Kidney capillary endothelial cell (primary cell): ENCODE measurements at regions not wholly inside any gene's neighbourhood (a gene's known extent, or its start where the extent isn't known, plus 50 kb on each side); places are given as distances from the start of the nearest gene placed in this dataset.
"Not testable (repeated sequence)": the region's sequence is repeated elsewhere in the genome, so short reads cannot be mapped to it uniquely, and the experiment has no call there.

Experiments used
- DNase-seq: peaks from one replicate; pipeline ENCODE4 v3.0.0-alpha.2; 2018; ENCODE audit warnings: low spot score

- no peak for DNase-seq
Observed at GRCh38 chr11:23764286-23764685, 732.6 kb upstream of the LUZP2 start.

GRCh38 chr11:23765682-23766252 is 731.1 kb upstream of the LUZP2 start:
- DNase-seq = no peak

- DNase-seq = no peak
Observed at GRCh38 chr11:23767576-23767975, 729.3 kb upstream of the LUZP2 start.

- DNase-seq = peak; percentile 1
Observed at GRCh38 chr11:23769214-23769613, 727.6 kb upstream of the LUZP2 start.

GRCh38 chr11:23772081-23772480 is 724.8 kb upstream of the LUZP2 start:
- DNase-seq = no peak

- DNase-seq = no peak
Observed at GRCh38 chr11:23778971-23779370, 717.9 kb upstream of the LUZP2 start.

GRCh38 chr11:23780231-23780630 is 716.6 kb upstream of the LUZP2 start:
- no peak for DNase-seq

GRCh38 chr11:23781803-23782560 is 714.9 kb upstream of the LUZP2 start:
- DNase-seq = no peak

- not testable (repeated sequence) for DNase-seq
Observed at GRCh38 chr11:23786974-23787373, 709.9 kb upstream of the LUZP2 start.

GRCh38 chr11:23789200-23789853 is 707.5 kb upstream of the LUZP2 start:
- DNase-seq = no peak

GRCh38 chr11:23789938-23790371 is 706.9 kb upstream of the LUZP2 start:
- no peak for DNase-seq

- no peak for DNase-seq
Observed at GRCh38 chr11:23797624-23798419, 699.0 kb upstream of the LUZP2 start.

GRCh38 chr11:23834306-23834705 is 662.5 kb upstream of the LUZP2 start:
- not testable (repeated sequence) for DNase-seq

GRCh38 chr11:23836981-23837380 is 659.9 kb upstream of the LUZP2 start:
- DNase-seq = no peak

GRCh38 chr11:23840872-23841271 is 656.0 kb upstream of the LUZP2 start:
- DNase-seq = no peak

GRCh38 chr11:23846902-23847422 is 649.9 kb upstream of the LUZP2 start:
- DNase-seq = peak; percentile 0

- DNase-seq = no peak
Observed at GRCh38 chr11:23851216-23851615, 645.6 kb upstream of the LUZP2 start.

GRCh38 chr11:23856654-23857053 is 640.2 kb upstream of the LUZP2 start:
- no peak for DNase-seq

- no peak for DNase-seq
Observed at GRCh38 chr11:23859087-23859486, 637.8 kb upstream of the LUZP2 start.

- DNase-seq = no peak
Observed at GRCh38 chr11:23861615-23862014, 635.2 kb upstream of the LUZP2 start.

GRCh38 chr11:23865341-23865975 is 631.4 kb upstream of the LUZP2 start:
- no peak for DNase-seq

- DNase-seq = no peak
Observed at GRCh38 chr11:23866641-23867040, 630.2 kb upstream of the LUZP2 start.
